ENCODE measurements at regions not wholly inside any gene's neighbourhood (a gene's known extent, or its start where the extent isn't known, plus 50 kb on each side); places are given as distances from the start of the nearest gene placed in this dataset.

GRCh38 chr11:70925238-70925637, 327.1 kb downstream of the SHANK2 start:
- TF ChIP-seq CTCF (IDR thresholded peaks at IDR 0.05; ENCODE audit: borderline replicate concordance, extremely low read depth, low read length, poor library complexity, severe bottlenecking) (no peak), EZH2 (IDR thresholded peaks at IDR 0.05; ENCODE audit: borderline replicate concordance, low read depth, low read length, severe bottlenecking) (no peak)
- Histone ChIP-seq H3K27ac (ENCODE audit: low read length) (no peak overlapping the region), H3K9ac (ENCODE audit: low read depth, low read length) (no peak overlapping the region), H3K36me3 (ENCODE audit: insufficient read depth, low read length) (no peaks in the 10 kb centered on the region), H3K4me1 (ENCODE audit: insufficient read depth, low read length) (no peaks in the 10 kb centered on the region), H3K4me3 (ENCODE audit: low read depth in 1 of 2, low read length in 2 of 2) (no peak overlapping the region), H3K79me2 (ENCODE audit: insufficient read depth, low read length) (no peaks in the 10 kb centered on the region), H3K27me3 (ENCODE audit: insufficient read depth, low read length, poor library complexity) (no peaks in the 10 kb centered on the region), H3K4me2 (ENCODE audit: insufficient read depth, low read length) (no peak overlapping the region), H2AFZ (ENCODE audit: low read depth, low read length) (no peak overlapping the region), H3K9me3 (ENCODE audit: insufficient read depth, low read length, severe bottlenecking) (peaks cover 18% of the 10 kb centered on the region), H4K20me1 (ENCODE audit: insufficient read depth, low read length) (no peaks in the 10 kb centered on the region)
- ATAC-seq (ENCODE audit: insufficient read depth, low read depth) = no peak
- DNase-seq = no peak

- no peak for DNase-seq
- ATAC-seq (ENCODE audit: insufficient read depth, low read depth) = no peak
- no peaks in the 10 kb centered on the region for H3K27me3 ChIP-seq (ENCODE audit: insufficient read depth, low read length, poor library complexity)
- no peak overlapping the region for H3K4me2 ChIP-seq (ENCODE audit: insufficient read depth, low read length)
- no peaks in the 10 kb centered on the region for H3K4me1 ChIP-seq (ENCODE audit: insufficient read depth, low read length)
- H3K9me3 ChIP-seq (ENCODE audit: insufficient read depth, low read length, severe bottlenecking) = peaks cover 9% of the 10 kb centered on the region
- no peak overlapping the region for H2AFZ ChIP-seq (ENCODE audit: low read depth, low read length)
- H3K27ac ChIP-seq (ENCODE audit: low read length) = no peak overlapping the region
- H3K9ac ChIP-seq (ENCODE audit: low read depth, low read length) = no peak overlapping the region
- TF ChIP-seq EZH2 (IDR thresholded peaks at IDR 0.05; ENCODE audit: borderline replicate concordance, low read depth, low read length, severe bottlenecking) (no peak), CTCF (IDR thresholded peaks at IDR 0.05; ENCODE audit: borderline replicate concordance, extremely low read depth, low read length, poor library complexity, severe bottlenecking) (no peak)
- H3K4me3 ChIP-seq (ENCODE audit: low read depth in 1 of 2, low read length in 2 of 2) = no peak overlapping the region
- H3K79me2 ChIP-seq (ENCODE audit: insufficient read depth, low read length) = no peaks in the 10 kb centered on the region
- no peaks in the 10 kb centered on the region for H3K36me3 ChIP-seq (ENCODE audit: insufficient read depth, low read length)
- H4K20me1 ChIP-seq (ENCODE audit: insufficient read depth, low read length) = no peaks in the 10 kb centered on the region
Measured at GRCh38 chr11:70926543-70927201, 325.7 kb downstream of the SHANK2 start.

- H3K27me3 ChIP-seq (ENCODE audit: insufficient read depth, low read length, poor library complexity) = no peaks in the 10 kb centered on the region
- no peaks in the 10 kb centered on the region for H4K20me1 ChIP-seq (ENCODE audit: insufficient read depth, low read length)
- no peak for DNase-seq
- no peak overlapping the region for H3K4me2 ChIP-seq (ENCODE audit: insufficient read depth, low read length)
- H3K4me3 ChIP-seq (ENCODE audit: low read depth in 1 of 2, low read length in 2 of 2) = no peak overlapping the region
- H3K9me3 ChIP-seq (ENCODE audit: insufficient read depth, low read length, severe bottlenecking) = no peaks in the 10 kb centered on the region
- TF ChIP-seq EZH2 (IDR thresholded peaks at IDR 0.05; ENCODE audit: borderline replicate concordance, low read depth, low read length, severe bottlenecking) (no peak), CTCF (IDR thresholded peaks at IDR 0.05; ENCODE audit: borderline replicate concordance, extremely low read depth, low read length, poor library complexity, severe bottlenecking) (no peak)
- no peak overlapping the region for H3K9ac ChIP-seq (ENCODE audit: low read depth, low read length)
- no peaks in the 10 kb centered on the region for H3K36me3 ChIP-seq (ENCODE audit: insufficient read depth, low read length)
- H3K79me2 ChIP-seq (ENCODE audit: insufficient read depth, low read length) = no peaks in the 10 kb centered on the region
- H3K27ac ChIP-seq (ENCODE audit: low read length) = no peak overlapping the region
- no peaks in the 10 kb centered on the region for H3K4me1 ChIP-seq (ENCODE audit: insufficient read depth, low read length)
- no peak for ATAC-seq (ENCODE audit: insufficient read depth, low read depth)
- no peak overlapping the region for H2AFZ ChIP-seq (ENCODE audit: low read depth, low read length)
Measured at GRCh38 chr11:70928854-70929598, 323.4 kb downstream of the SHANK2 start.
